OCI-LY3 (cell line): ENCODE measurements at regions not wholly inside any gene's neighbourhood (a gene's known extent, or its start where the extent isn't known, plus 50 kb on each side); places are given as distances from the start of the nearest gene placed in this dataset.
"Not testable (repeated sequence)": the region's sequence is repeated elsewhere in the genome, so short reads cannot be mapped to it uniquely, and the experiment has no call there.

Experiments
- H2AFZ ChIP-seq: fragments of 200-600, 300-600 bp; shearing (Covaris generic); 2 replicates; pipeline ENCODE4 v1.6.0; 2014; ENCODE audit warnings: antibody characterized with exemption, low read depth, low read length
- H3K27ac ChIP-seq: fragments of 200-600, 300-600 bp; sonication (generic); 2 replicates; pipeline ENCODE4 v1.5.1; 2014; ENCODE audit warnings: mild to moderate bottlenecking, low read length, moderate library complexity, mixed read lengths
- H3K27me3 ChIP-seq: fragments of 200-600, 300-600 bp; sonication (generic); 2 replicates; pipeline ENCODE4 v1.6.1; 2014; ENCODE audit warnings: low read depth, low read length, mixed read lengths
- H3K36me3 ChIP-seq: fragments of 200-600, 300-600 bp; sonication (generic); replicated peaks from 2 replicates; pipeline ENCODE3; 2014; ENCODE audit warnings: low read depth, low read length, mixed read lengths
- H3K4me1 ChIP-seq: fragments of 300-600, 200-600 bp; sonication (generic); 2 replicates; pipeline ENCODE4 v1.6.1; 2014; ENCODE audit warnings: low read length, mixed read lengths
- H3K4me2 ChIP-seq: fragments of 200-600, 300-600 bp; sonication (generic); 2 replicates; pipeline ENCODE4 v1.6.1; 2014; ENCODE audit warnings: low read length, mixed read lengths
- H3K4me3 ChIP-seq: fragments of 300-600, 200-600 bp; sonication (generic); 2 replicates; pipeline ENCODE4 v1.5.1; 2014; ENCODE audit warnings: antibody characterized with exemption, mild to moderate bottlenecking, low read length, moderate library complexity
- H3K79me2 ChIP-seq: fragments of 300-600, 200-600 bp; shearing (Covaris generic); 2 replicates; pipeline ENCODE4 v1.6.1; 2014; ENCODE audit warnings: mild to moderate bottlenecking, low read length, mixed read lengths
- H3K9ac ChIP-seq: fragments of 300-600, 200-600 bp; shearing (Covaris generic); 2 replicates; pipeline ENCODE4 v1.6.0; 2014; ENCODE audit warnings: mild to moderate bottlenecking, low read length, moderate library complexity
- H3K9me3 ChIP-seq: fragments of 200-600, 300-600 bp; shearing (Covaris generic); 2 replicates; pipeline ENCODE4 v1.6.1; 2014; ENCODE audit warnings: low read length, mixed read lengths; ENCODE audit not compliant: insufficient read depth
- H4K20me1 ChIP-seq: fragments of 200-600, 300-600 bp; sonication (generic); 2 replicates; pipeline ENCODE4 v1.6.1; 2016; ENCODE audit warnings: low read length, mixed read lengths; ENCODE audit not compliant: insufficient read depth

- not testable (repeated sequence) for H3K9me3 ChIP-seq, H3K36me3 ChIP-seq, H3K9ac ChIP-seq, H2AFZ ChIP-seq, H3K4me1 ChIP-seq, H4K20me1 ChIP-seq, H3K4me2 ChIP-seq, H3K27me3 ChIP-seq, H3K79me2 ChIP-seq, H3K27ac ChIP-seq, H3K4me3 ChIP-seq
Observed at GRCh38 chr2:87429206-87429930, 318.5 kb upstream of the PLGLB2 start.

- H3K9ac ChIP-seq, H3K79me2 ChIP-seq, H3K27me3 ChIP-seq, H3K4me1 ChIP-seq, H3K36me3 ChIP-seq, H3K4me3 ChIP-seq, H3K9me3 ChIP-seq, H4K20me1 ChIP-seq, H3K4me2 ChIP-seq, H2AFZ ChIP-seq, H3K27ac ChIP-seq: not testable (repeated sequence)
Observed at GRCh38 chr2:87429931-87430275, 318.0 kb upstream of the PLGLB2 start.

- H3K27me3 ChIP-seq, H4K20me1 ChIP-seq, H3K27ac ChIP-seq, H3K79me2 ChIP-seq, H2AFZ ChIP-seq, H3K4me2 ChIP-seq, H3K36me3 ChIP-seq, H3K9ac ChIP-seq, H3K4me3 ChIP-seq, H3K9me3 ChIP-seq, H3K4me1 ChIP-seq: not testable (repeated sequence)
Observed at GRCh38 chr2:87431051-87431450, 316.8 kb upstream of the PLGLB2 start.

GRCh38 chr2:87432711-87433453 is 315.0 kb upstream of the PLGLB2 start:
- not testable (repeated sequence) for H3K27ac ChIP-seq, H3K9ac ChIP-seq, H3K4me2 ChIP-seq, H2AFZ ChIP-seq, H3K27me3 ChIP-seq, H3K4me3 ChIP-seq, H4K20me1 ChIP-seq, H3K36me3 ChIP-seq, H3K4me1 ChIP-seq, H3K79me2 ChIP-seq, H3K9me3 ChIP-seq

GRCh38 chr2:87436007-87436406 is 311.9 kb upstream of the PLGLB2 start:
- not testable (repeated sequence) for H3K27ac ChIP-seq, H4K20me1 ChIP-seq, H3K4me3 ChIP-seq, H3K9ac ChIP-seq, H3K27me3 ChIP-seq, H3K4me1 ChIP-seq, H3K9me3 ChIP-seq, H2AFZ ChIP-seq, H3K4me2 ChIP-seq, H3K36me3 ChIP-seq, H3K79me2 ChIP-seq

GRCh38 chr2:87437701-87438260 is 310.1 kb upstream of the PLGLB2 start:
- not testable (repeated sequence) for H3K4me3 ChIP-seq, H3K9ac ChIP-seq, H3K27me3 ChIP-seq

GRCh38 chr2:87438780-87439454 is 309.0 kb upstream of the PLGLB2 start:
- H2AFZ ChIP-seq, H3K27me3 ChIP-seq, H3K4me3 ChIP-seq, H3K36me3 ChIP-seq, H4K20me1 ChIP-seq, H3K27ac ChIP-seq, H3K79me2 ChIP-seq, H3K9ac ChIP-seq, H3K4me2 ChIP-seq, H3K9me3 ChIP-seq: not testable (repeated sequence)
- peaks cover 15% of the 10 kb centered on the region for H3K4me1 ChIP-seq

More at GRCh38 chr2:87437701-87438260, 310.1 kb upstream of the PLGLB2 start:
- not testable (repeated sequence) for H4K20me1 ChIP-seq, H3K79me2 ChIP-seq, H2AFZ ChIP-seq, H3K27ac ChIP-seq, H3K9me3 ChIP-seq, H3K4me1 ChIP-seq, H3K36me3 ChIP-seq, H3K4me2 ChIP-seq

- not testable (repeated sequence) for H3K4me2 ChIP-seq, H3K9ac ChIP-seq, H3K79me2 ChIP-seq, H3K27me3 ChIP-seq, H2AFZ ChIP-seq, H3K4me3 ChIP-seq, H3K9me3 ChIP-seq, H3K27ac ChIP-seq, H3K36me3 ChIP-seq, H4K20me1 ChIP-seq
- H3K4me1 ChIP-seq = peaks cover 15% of the 10 kb centered on the region
Observed at GRCh38 chr2:87439617-87440204, 308.2 kb upstream of the PLGLB2 start.

GRCh38 chr2:87440650-87441049 is 307.2 kb upstream of the PLGLB2 start:
- H3K4me3 ChIP-seq, H3K79me2 ChIP-seq, H3K36me3 ChIP-seq, H4K20me1 ChIP-seq, H3K27me3 ChIP-seq, H3K4me2 ChIP-seq, H3K27ac ChIP-seq, H2AFZ ChIP-seq, H3K9me3 ChIP-seq, H3K9ac ChIP-seq: not testable (repeated sequence)
- peaks cover 15% of the 10 kb centered on the region for H3K4me1 ChIP-seq
